NAMALWA (cell line): ENCODE measurements at regions not wholly inside any gene's neighbourhood (a gene's known extent, or its start where the extent isn't known, plus 50 kb on each side); places are given as distances from the start of the nearest gene placed in this dataset.
A peak's percentile ranks its signal among the peaks of the same experiment; 100 is the strongest.

Source experiments
- DNase-seq: peaks from one replicate; pipeline ENCODE4 v3.0.0-alpha.2; 2015; ENCODE audit warnings: low spot score

DNA sequence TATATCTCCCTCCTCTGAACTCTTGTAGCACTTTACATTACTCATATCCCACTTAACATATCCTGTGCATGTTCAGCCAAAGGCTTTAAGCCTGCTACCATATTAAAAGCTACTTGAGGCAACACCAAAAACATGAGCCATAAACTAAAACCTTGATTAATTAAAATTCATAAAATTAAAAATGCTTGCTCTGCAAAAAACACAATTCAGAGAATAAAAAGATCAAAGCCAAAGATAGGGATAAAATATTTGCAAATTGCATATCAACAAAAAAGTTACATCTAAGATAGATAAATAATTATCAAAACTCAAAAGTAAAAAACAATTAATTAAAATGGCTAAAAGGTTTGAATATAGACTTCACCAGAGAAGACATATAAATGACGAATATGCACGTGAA, 495.4 kb upstream of the PIK3C3 start:
- DNase-seq, result no peak

DNA sequence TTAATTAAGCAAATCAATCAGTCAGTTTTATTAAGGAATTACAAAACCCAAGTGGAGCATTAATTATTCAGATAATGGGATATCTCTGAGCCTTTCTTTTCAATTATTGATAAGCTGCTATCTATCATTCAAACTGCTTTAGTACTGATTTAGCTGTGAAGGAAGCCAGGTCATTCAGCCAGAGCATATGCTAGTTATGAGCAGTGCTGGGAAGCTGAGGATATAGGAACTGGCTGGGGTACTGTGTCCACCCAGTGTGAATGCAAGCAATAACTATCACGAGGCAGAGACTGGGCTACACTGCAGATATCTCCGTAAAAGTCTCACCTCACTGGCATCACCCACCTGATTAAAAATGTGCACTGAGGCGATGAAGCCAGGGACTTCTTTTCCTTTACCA, 496.7 kb upstream of the PIK3C3 start:
- no peak for DNase-seq

DNA sequence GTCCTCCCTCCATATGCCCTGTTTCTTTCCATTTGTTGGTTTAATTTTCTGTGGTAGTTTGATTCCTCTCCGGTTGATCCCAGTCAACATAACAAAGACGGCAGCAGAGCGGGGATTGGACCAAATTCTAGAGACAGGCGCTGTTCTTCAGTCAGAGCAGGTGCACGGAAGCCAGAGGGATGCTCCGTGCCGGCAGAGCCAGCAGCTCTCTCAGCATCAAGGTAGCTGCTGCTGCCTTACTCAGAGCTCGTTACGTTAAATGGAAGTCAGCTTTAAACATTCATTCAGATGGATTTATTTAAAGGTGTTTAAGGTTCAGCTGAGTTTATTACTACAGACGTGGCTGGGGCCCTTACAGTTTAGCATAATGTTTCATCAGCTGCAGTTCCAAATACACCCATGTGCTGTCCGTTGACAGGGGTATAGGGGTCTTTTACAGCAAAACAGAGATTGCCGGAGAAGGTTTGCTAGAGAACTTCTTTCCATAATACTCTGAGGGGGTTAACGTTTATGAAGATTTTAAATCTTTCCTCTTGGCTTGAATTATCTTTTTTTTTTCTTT, 497.2 kb upstream of the PIK3C3 start:
- DNase-seq, result no peak

DNA sequence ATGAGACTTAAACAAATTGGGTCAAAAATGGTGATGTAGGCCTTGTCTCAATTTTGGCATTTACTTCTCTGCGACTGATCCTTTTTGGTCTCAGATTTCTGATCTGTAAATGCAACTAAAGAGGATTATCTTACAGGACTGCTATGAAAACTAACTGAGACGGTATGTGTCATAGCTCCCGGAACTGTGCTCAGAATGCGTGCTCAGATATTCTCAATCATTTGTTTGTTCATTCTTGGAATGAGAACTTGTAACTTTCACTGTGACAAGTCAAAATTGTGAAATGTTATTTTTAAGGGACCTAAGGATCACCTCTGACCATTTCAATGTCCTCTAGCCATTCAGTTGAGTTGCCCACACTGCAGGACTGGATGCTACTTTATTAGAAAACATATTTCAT, 498.2 kb upstream of the PIK3C3 start:
- DNase-seq, result no peak

DNA sequence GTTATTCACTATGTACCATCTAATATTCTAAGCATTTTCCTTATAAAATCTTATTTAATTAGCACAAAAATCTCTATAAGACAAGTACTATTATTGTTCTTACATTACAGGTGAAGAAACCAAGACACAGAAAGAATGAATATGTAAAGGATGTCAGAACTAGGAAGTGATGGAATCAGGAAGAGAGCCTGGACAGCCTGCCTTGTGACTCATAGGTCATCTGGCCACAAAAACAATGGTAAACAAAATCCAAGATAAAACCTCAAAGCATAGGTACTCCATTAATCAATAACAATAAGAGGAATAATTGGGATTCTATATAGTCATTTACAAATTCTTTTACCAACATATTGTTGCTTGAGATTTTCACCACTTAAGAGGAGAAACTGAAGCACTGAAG, 505.4 kb upstream of the PIK3C3 start:
- DNase-seq, result no peak

DNA sequence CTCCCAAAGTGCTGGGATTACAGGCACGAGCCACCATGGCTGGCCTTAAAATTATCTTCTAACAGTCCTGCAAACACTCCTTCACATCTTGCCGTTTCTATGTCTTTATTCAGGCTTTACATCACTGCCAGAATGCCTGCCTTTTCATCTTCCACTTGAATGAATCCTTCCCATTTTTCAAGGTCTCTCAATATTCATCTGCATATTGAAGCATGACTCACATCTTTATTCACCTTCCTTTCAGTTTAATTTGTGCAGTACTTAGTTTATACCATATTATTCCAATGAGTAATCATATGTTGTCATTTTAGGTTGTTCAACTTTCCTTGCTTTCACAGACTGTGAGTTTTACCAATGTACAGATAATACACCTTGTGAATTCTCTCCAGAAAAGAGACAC, 510.1 kb upstream of the PIK3C3 start:
- DNase-seq, result no peak

DNA sequence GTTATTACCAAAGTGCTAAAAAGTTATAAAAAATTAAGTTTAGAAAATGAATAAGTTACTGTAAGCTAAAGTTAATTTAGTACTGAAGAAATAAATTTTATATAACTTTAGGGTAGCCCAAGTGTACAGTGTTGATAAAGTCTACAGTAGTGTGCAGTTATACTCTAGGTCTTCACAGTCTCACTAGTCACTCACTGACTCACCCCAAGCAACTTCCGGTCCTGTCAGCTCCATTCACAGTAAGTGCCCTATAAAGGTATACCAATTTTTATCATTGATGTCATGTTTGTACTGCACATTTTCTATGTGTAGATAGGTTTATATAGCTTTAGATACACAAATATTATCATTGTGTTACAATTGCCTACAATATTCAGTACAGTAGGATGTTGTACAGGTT, 518.3 kb upstream of the PIK3C3 start:
- DNase-seq, result no peak

DNA sequence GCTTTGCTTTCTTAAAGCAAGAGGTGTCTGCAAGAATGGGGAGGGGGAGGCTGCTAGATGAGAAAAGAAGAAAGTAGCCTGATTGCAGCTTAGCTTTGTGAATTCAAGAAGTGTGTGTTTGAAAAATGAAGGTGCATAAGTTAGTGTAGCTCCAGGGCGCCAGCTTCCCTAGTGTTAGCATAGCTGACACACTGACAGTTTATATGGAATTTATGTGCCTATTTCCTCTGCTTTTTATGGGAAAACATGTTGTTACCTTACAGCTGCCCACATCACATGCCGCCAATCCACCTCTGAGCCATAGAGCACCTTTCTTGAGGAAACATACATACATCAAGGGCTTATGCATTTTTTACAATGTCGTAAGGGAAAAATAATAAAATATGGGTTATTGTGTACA, 536.4 kb upstream of the PIK3C3 start:
- no peak for DNase-seq

DNA sequence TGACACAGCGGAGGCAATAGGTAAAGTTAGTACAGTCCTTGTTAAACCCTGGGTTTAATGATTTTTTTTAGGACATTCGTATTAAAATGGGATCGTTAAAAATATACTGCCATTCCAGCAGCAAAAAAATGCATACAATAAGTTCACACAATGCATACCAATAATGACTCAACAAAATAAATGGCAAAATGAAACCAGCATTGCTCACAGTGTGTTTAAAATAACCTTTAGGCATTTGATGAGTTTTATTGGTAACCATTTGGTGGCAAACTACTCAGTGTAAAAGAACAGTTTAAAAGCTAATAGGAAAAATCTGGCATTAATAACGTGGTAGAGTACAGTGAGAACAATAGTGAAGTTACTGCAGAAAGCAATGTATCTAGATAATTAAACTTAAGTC, 539.0 kb upstream of the PIK3C3 start:
- no peak for DNase-seq

DNA sequence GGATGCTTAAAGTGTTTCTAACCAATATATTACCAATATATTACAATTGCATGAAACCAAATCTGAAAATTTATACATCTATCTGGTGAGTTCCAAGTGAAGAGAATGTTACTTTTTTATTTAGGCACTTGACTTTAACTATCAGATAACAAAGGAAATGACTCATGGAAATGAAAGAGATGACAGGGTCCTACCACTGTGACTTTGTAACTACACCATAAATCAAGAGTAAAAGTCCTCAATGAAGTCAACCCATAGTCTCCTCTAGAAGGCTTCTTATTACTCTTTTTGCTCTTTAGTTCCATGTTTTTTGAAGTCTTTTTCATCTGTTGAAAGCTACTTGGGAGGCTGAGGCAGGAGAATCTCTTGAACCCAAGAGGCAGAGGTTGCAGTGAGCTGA, 545.0 kb upstream of the PIK3C3 start:
- no peak for DNase-seq

DNA sequence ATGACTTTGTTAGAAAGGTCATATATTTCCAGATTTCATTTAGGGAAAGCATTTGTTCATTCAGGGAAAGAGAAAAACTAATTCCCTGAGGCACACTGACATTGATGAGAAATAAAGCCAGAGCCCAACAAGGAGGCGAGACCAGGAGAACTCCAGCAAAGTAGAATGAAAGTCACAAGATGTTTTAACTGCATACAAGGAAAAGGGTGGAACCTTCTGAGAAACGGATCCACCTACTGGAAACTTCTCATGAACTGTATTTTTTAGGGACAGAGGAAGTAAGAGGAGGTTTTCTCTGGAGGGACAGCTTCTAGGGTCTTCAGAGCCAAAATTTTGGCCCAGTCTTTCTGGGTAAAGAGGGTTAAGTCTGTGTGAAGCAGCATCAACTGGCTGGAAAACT, 548.2 kb upstream of the PIK3C3 start:
- DNase-seq, result no peak

DNA sequence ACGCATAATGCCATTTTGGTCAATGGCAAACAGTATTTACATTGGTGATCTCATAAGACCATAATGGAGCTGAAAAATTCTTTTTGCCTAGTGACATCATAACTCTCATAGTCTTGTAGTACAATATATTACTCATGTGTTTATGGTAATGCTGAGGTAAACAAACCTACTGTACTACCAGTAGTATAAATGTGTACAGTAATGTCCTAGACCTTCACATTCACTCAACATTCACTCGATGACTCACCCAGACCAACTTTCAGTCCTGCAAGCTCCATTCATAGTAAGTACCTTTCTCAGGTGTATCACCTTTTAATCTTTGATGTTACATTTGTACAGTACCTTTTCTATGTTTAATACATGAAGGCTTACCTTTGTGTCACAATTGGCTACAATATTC, 558.2 kb upstream of the PIK3C3 start:
- no peak for DNase-seq

DNA sequence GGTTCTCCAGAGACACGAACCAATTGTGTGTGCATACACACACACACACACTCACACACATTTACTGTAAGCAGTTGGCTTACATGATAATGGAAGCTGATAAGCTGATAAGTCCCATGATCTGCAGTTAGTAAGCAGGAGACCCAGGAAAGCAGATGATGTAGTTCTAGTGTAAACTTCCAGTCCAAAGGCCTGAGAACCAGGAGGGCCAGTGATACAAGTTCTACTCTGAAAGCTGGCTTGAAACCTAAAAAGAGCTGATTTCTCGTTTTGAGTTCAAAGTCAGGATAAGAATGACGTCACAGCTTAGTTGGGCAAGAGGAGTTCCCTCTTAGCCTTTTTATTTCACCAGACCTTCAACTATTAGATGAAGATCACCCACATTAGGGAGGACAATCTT, 558.8 kb upstream of the PIK3C3 start:
- no peak for DNase-seq

DNA sequence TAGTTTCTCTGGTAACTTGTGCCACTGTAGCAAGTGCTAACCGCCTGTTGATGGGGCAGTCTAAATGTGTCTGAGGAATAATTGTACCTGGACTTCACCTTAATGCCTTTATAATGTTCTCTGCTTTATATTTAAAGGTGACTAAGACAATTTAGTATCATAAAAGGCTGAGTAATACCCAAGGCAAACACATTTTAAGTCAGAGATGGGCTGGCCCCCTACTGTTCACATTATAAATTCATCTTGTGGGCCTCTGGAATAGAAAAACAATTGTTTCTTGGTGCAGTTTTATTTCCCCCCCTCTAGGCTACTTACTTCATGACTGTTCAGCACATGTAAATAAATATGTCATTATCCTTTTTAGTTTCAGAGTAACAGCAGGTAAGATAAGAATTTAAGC, 559.3 kb upstream of the PIK3C3 start:
- peak; percentile 16 for DNase-seq

DNA sequence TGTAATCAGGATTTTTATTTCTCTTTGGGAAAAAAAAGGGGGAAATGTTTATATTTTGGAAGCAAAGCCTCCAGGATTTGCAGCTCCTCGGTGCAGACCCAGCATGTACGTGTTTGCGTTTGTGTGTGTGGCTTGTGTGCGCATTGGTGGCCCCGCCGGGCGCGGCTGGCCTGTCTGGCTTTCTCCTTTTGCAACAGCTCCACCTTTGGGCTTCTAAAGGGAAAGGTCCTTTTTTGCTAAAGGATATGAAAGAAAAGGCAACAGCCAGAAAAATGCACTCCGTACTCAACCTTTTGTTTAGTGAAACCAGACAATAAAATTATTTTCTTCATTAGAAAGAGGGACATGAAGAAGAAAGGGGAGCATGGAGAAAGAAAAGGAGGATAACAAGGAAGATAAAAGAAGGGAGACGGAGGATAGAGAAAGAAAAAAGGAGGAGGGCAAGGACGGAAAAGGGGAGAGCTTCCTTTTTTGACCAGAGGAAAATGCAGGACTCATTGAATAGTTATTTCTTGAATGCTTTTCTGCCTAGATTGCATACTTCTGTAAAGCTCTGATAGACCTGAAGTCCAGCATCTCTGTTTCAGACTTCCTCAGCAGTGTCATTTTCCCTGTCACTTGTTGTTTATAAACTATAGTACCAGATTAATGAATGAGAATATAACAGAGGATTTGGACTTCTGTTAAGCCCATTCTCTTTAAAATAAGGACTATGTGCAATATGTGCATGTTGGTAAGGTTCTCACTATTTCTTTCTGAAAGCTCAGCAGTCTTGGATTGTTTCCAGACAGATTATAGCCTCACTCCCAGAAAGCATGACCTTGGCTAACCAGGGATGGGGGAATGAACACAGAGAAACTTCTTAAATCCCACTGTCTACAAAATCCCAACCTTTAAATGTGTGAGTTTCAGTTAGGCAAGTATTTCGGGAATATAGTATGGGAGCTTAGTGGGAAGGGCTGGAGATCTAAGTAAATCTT, 563.1 kb upstream of the PIK3C3 start:
- peak; percentile 40 for DNase-seq

DNA sequence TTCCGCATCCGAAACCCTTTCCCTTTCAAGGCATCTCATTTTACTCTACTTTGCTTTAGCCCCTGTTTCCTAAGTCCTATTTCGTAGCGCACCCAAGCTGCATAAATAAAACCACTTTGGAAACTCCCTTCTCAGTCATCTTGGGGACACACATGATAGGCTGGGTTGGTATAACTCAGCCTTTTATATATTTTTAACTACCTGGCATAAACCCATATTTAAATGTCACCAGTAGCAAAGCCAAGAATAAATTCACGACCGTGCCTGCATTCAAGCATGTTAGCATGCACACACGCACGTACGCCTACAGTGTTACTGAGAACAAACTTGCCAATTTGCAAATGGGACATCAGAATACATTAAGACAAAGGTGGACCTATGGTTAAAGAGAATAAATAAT, 564.7 kb upstream of the PIK3C3 start:
- no peak for DNase-seq

DNA sequence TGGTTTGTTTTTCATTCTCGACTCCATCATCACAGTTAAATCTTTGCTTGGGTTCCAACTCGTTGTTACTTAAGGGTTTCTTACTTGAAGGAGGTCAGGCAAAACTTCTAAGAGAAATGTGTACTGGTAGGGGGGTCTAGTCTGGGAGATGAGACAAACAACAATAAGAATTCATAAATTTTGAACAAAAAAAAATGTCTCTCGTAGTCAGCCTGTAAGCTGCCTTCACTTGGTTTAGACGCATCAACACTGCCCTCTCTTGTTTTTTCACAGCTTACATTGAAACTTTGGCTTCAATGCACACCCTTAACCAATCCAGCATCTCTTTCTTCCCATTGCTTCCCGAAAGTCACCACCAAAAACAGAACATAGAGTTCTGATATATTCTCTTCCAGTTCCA, 576.4 kb upstream of the PIK3C3 start:
- DNase-seq, result no peak

DNA sequence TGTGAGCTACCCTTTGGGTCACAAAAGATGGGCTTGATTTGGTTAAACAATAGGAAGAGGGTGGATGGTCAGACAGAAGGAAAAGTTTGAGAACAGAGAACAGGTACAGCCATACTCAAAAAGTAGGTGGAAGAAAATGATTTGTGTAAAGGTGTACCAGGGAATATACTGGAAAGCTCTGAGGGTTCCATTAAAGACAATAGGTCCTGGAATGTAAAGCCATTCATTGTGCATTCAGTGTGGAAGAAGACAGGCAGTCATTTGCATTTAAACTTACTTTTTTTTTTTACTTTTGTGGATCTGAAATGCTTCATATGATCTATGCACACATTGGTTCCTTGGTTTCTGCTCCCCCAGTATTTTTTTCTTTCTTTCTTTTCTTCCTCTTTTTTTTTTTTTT, 581.4 kb upstream of the PIK3C3 start:
- no peak for DNase-seq

DNA sequence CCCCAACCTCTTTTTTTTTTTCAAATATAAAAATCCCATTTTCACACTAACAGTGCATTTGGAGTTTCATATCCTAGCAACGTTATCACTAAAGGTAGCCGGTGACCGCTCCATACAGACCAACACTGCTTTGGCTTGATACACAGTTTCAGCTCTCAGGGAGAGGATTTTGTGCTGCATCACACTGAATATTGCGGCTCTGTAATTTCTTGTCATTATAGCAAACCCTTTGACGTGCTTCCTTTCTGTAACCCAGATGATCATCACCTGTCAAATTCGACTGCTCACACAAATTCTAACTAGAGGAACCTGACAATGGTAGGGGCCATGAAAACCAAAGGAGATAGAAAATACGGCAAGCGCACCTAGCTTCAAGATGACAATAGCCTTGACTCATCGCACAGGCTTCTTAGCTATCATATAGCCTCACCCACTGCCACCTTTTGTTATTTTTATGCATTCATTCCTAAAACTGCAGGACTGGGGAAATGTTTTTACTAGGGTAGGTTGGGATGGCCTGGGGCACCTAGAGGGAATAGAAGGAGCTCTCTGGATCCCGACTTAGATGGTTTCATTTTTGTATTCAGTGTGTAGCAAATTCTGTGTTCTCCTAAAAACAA, 582.9 kb upstream of the PIK3C3 start:
- no peak for DNase-seq

DNA sequence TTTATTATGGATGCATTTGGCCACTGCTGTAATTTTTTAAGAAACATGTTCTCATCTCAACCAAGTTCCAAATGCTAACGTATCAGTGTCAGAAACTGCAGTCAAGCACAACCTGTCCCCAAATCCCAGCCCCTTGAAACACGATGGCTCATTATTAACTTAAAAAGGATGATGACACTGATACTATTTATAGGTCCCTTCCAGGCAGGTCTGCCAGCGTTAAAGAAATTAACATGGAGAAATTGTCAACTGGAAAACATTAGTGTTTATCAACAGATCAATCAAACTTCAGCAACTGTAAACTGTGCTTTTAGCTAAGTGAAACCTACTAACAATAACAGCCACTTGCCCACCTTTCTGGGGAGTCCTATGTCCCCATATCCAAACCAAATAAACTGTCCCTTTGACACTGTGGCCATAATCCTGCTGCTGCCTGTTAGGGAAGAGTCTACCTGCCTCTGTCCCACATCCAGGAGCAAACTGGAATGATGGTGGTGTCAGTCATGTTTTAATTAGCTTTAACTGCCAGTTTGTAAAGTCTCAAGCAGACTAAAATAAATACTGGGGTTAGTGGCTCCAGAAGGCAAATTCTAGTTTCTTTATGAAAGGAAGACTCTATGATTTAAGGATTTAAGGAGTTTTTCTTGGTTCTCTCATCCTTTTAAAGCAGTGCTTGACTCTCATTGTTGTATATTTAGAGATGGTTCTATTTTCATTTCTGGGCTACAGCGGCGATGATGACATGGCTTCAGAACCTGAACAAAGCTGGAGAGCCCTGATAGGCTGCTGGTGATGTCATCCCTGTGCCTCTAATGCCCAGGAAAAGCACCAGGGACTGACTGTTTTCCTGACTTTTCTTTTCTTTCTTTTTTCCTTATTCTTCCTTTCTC, 583.6 kb upstream of the PIK3C3 start:
- DNase-seq, result no peak

DNA sequence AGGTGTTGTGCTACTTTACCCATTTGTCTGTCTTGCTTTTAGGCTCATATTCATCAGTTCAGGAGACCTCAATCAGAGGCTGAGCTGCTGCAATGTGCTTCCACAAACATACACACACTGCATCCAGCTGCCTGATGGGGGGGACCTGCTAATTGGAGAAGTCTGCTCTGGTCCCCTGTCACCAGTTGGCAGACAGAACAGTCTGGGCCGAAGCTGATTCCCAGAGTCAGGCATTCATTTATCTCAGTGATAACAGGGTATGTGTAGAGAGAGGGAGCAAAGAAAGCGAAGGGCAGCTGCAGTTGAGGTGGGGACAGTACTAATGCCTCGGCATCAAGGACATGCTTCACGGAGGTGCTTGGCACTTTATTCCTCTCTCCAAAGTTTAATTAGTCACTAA, 584.3 kb upstream of the PIK3C3 start:
- DNase-seq, result no peak

DNA sequence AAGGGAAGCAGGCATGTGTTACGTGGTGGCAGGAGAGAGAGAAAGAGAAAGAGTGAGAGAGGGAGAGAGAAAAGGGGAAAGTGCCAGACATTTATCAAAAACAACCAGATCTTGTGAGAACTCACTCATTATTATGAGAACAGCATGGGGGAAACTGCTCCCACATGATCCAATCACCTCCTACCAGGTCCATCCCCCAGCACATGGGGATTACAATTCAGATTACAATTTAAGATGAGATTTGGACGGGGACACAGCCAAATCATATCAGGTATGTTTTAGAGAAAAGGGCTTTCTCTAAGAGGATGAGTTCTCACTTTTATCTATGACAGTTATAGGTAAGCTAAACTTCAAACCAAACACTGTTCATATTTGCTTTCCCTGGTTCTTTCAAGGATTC, 597.3 kb upstream of the PIK3C3 start:
- DNase-seq, result no peak
